ENCODE measurements at regions not wholly inside any gene's neighbourhood (a gene's known extent, or its start where the extent isn't known, plus 50 kb on each side); places are given as distances from the start of the nearest gene placed in this dataset.
A peak's percentile ranks its signal among the peaks of the same experiment; 100 is the strongest.

DNA sequence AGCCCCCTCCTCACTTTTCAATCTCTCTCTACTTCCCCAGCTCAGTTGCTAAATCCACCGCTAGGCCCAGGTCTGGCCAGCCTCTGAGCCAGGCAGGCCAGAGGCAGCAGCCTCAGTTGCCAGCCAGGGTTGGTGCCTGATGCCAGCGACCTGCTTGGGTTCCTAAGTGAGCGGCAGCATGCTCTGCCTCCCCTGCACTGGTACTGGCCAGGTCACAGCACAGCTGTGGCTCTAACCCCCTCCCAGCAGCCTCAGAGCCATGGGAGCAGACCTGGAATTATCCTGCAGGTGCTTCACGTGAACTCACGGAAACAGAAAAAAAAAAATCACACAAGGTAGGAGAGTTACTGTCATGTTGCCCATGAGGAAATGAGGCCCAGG lies 82.5 kb upstream of the ATF3 start:
- no peak for DNase-seq (ENCODE audit: low read depth)

DNA sequence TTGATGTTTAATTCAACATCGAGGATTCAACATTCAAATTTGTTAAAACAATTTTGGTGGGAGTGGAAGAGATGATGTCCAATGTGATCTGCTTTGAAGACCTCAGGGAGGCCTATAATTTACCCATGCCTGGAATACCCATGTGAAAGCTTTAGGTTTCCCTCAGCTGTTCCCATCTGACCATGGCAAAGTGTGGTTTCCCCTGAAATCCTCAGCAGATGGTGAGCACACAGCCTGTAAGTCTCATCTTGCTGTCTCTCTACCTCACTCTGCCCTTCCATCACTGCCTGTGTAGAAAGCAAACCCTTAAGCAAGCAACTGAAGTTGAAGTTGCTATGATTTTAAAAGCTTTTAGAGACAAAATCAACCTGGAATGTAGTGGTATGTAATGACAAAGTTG lies 80.1 kb upstream of the ATF3 start:
- no peak for DNase-seq (ENCODE audit: low read depth)

DNA sequence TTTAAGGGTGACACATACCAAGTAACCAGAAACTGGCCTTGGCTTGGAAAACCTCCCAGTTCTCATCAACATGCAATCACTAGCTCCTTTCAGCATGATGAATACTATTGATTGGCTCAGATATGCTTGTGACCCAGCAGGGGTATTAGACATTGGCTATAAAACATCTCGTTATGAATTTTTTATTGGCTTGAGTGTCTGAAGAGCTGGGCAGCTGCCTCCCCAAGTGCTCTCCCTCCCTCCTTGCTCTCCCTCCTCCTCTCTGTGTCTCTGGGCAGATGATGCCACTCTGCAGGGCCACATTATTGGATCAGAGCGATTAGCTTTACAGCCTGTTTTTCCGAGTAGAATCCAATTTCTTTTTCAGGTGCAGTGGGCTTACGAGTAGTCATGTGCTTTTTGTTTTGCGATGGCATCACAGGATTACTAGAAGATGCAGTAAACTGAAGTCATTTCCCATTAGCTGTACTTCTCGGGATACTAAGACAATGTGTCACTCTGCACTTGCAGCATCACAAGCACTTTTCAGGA lies 79.3 kb upstream of the ATF3 start:
- DNase-seq (ENCODE audit: low read depth), result peak; percentile 93

DNA sequence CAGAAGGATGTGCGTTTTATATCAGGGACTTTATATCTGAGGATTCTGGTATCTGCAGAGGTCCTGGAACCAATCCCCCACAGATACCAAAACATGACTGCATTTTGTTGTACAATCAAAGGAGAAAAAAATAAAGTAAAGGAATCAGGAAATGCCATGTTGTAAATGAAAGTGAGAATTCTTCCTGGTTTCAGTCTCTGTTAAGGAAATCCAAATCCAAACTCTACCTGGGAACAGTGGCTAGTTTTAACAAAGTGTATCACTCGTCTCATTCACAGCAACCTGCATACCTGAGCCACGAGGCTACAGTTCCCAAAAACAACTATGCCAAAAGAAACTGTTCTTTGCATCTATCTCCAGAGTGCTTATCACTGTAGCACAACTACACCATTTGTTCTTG lies 77.3 kb upstream of the ATF3 start:
- no peak for DNase-seq (ENCODE audit: low read depth)

DNA sequence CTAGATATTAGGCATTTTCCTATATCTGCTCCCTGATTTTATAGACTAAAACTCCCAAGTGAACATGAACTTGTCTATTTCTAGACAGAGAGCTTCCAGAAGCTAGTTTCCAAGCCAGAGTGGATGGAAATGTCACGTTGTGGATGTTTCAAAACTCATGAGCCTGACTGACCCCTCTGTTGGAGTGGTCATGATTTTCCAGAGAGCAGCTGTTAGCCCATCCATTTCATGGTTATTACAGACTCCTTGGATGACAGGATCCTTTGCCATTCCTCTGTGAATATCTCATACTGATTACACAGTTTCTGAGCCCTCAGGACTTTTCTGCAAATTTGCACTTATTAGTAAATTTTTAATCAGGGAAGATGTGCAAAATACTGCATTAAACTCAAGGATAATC lies 76.8 kb upstream of the ATF3 start:
- no peak for DNase-seq (ENCODE audit: low read depth)

DNA sequence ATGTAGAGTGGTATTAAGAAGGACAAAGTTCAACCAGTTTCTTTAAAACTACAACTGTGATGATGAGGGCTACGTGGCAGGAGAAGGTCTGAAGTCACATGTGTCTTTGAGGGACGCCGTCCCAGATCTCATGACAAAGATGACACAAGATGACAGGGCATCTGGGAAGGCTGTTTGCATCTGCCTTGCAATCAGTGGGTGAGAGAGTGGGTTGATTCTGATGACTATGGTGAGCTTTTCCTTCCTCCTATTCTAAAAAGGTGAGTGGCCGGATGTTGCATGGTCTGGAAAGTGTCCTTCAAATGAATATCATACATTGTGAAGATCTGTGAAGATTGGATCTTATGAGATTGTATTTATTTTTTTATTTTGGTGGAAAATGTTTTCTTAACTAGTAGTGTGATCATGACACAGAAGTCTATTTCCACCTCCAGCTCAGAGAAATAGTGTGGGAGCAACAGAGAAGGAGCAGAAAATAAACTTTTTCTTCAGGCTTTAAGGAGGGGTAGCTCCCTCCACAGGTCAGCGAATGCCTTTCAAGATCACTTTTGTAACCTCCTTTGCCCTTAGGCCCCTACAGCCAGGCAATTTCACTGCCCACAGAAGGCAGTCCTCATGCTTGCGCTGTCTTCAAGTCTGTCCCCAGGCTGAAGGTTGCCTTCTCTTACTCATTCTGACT lies 76.0 kb upstream of the ATF3 start:
- no peak for DNase-seq (ENCODE audit: low read depth)

DNA sequence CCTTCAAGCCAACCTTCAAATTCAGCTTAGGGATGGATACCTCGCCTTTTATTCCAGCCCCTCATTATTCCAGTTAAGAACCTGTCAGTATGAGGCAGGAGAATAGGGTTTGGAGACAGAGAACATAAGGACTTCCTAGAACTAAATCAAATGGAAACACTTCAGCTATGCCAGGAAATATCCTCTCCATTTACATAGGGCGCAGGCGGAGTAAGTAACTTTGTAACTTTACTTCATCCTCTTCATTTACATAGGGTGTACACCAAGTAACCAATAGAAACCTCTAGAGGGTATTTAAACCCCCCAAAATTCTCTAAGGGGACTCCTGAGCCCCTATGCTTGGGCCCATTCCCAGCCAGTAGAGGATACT lies 75.4 kb upstream of the ATF3 start:
- no peak for DNase-seq (ENCODE audit: low read depth)

DNA sequence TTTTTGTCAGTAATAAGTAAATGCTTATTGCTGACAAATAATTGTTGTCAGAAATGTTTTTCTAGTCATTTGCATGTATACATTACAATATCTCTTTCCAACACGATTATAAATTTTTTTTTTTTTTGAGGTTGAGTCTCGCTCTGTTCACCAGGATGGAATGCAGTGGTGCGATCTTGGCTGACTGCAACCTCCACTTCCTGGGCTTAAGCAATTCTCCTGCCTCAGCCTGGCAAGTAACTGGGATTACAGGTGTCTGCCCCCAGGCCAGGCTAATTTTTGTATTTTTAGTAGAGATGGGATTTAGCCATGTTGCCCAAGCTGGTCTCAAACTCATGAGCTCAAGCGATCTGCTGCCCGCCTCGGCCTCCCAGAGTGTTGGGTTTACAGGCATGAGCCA lies 72.0 kb upstream of the ATF3 start:
- no peak for DNase-seq (ENCODE audit: low read depth)

DNA sequence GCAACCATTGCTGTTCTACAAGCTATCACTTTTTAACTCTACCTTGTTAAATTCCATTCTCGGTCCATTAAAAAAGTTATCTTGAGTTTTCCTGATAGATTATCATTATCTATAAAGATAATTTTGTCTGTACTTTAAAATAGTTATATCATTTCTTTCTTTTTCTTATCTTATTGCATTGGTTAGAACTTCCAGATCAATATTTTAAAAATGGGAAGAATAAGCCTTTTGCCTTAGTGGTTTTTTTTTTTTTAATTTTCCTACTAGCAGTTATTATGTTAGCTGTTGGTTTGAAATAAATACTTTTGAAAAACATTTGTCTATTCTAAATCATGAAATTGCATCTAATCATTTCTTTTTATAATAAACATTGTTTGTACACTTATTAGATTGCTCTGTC lies 71.0 kb upstream of the ATF3 start:
- DNase-seq (ENCODE audit: low read depth), result no peak

DNA sequence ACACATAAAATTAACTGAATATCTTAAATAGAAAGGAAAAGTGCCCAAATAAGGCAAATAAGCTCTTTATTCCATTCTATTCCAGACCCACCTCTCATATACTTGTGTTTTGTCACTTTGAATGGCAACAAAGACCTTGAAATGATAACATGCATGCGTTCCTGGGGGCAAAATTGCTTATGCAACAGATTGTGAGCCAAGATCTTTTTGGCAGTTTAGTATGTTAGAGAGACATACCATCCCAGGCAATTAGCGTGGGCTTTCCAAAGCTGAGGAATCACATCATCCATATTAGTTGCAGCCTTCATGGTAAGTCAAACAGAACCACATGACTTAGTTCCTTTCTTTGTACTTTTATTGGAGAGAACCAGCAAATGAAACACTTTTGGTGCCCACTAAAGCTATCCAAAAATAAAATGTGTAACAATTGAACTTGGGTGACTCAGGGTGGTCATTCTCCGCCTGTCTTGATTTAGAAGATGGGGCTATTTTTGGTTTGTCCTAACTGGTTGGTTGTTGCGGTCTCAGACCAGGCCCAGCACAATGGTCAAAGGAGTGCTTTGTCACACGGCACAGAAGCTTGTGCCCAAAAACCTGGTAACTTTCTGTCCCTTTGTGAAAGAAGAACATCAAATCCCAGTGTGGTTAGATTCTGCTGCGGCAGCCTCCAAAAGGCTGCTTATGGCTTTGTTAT lies 68.7 kb upstream of the ATF3 start:
- no peak for DNase-seq (ENCODE audit: low read depth)

DNA sequence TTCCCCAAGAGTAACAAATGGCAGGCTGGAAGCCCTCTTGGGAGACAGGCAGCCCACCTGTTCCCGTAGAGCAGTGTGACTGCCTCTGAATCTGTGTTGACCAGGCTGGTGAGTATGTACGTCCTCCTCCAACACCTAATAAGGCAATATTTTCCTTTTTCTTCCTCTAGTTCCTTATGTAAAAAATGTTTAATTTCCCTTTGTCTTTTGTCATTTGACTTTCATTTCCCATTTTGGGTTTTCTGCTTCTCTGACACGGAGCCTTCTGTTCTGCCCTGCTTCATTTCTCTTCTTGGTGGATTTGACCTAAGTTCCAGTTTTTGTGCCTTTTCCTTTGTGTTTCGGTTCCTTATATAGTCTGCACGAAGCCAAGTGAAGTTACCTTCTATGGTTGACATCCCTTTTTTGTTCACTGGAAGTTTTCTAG lies 65.8 kb upstream of the ATF3 start:
- no peak for DNase-seq (ENCODE audit: low read depth)

DNA sequence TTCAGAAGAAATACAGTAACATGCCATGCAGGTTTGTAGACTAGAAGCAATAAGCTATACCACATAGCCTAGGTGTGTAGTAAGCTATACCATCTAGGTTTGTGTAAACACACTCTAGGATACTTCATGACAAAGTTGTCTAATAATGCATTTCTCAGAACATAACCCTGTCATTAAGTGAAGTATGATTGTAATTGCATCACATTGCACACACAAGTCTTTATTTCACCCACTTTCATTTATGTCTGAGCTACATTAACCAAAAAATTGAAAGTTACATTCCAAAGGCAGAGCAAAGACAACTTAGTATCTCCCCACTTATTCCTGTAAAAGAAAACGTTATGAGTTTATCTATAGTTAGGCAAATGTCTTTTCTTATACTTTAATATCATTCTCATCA lies 64.5 kb upstream of the ATF3 start:
- no peak for DNase-seq (ENCODE audit: low read depth)

DNA sequence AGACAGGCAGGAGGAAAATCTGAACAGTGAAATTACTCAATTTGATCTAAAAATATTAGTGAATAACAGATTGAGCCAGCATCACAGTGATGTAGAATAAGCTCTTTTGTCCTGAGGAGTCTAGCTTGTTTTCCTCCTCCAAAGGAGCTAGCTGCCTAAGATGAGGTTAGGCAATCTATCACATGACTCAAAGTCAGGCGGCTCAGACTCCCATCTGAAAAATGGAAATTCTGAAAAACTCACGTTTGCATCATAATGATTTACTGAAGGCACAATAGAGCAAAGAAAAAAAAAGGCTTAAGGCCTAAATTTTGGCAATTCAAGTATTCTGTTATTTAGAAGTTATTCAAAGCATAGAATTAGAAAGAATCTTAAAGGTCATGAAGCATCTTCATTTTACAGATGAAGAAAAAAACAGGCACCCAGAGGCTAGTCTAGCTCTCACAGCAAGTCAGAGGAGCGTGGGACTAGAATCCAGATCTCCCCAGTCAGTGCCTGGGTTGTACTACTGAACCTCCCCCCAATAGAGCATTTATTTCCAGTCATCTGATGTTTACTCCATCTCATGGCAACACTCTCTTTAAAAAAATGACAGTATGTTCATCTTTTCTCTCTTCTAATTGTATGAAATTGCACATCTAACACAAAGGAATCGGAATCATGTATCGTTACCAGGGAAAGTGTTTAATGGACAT lies 62.5 kb upstream of the ATF3 start:
- DNase-seq (ENCODE audit: low read depth), result peak; percentile 87

DNA sequence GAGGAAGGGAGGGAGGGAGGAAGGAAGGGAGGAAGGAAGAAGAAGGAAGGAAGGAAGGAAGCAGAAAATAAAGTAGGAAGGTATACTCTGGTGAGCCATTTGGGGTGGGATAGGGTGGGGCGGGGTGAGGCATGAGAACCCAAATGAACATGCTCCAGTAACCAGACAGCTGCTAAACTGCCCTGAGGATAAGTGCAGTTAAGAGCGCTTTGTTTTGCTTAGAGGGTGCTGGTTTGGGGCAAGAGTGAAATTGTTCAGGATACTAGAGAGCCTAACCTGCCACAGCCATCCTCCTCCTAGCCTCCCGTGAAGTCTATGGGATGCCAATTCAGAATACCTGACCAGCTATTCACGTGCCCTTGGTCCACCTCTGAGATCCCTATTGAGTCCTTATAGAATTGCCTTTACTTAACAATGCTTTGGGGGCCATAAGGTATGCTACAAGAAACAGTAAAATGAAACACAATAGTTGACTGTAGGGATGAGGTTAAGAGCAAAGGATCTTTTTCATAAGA lies 59.0 kb upstream of the ATF3 start:
- DNase-seq (ENCODE audit: low read depth), result no peak

DNA sequence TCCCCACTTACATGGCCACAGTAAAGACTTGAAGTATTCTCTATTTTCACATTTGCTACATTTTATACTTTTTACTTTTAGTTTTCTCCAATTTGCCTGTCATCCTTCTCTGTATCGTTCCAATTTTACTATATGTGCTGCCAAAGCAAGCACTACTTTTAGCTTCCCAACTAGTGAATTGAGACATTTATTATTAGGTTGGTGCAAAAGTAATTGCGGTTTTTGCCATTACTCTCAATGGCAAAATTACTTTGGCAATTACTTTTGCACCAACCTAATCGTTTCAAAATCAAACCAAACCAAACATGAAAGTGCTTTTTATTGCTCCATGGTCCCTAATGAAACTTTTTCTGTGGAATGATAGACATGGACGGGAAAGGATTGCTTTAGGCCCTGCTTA lies 56.6 kb upstream of the ATF3 start:
- no peak for DNase-seq (ENCODE audit: low read depth)

DNA sequence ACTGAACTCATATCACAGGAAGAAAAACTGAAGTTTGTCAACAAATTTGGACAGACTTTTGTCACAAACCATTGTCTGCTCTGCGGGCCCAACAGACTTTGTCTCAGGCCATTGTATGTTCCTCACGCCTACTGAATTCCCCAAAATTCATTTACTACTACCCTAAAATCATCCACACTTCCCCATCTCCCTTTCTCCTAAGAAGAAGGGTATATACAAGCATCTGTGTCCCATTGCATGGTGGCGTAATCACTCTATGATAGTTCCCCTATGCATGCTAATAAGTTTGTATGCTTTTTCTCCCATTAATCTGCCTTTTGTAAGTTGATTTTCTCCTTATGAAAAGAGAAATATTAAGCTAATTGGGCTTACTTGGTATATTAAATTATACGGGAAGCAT lies 54.9 kb upstream of the ATF3 start:
- DNase-seq (ENCODE audit: low read depth), result no peak

DNA sequence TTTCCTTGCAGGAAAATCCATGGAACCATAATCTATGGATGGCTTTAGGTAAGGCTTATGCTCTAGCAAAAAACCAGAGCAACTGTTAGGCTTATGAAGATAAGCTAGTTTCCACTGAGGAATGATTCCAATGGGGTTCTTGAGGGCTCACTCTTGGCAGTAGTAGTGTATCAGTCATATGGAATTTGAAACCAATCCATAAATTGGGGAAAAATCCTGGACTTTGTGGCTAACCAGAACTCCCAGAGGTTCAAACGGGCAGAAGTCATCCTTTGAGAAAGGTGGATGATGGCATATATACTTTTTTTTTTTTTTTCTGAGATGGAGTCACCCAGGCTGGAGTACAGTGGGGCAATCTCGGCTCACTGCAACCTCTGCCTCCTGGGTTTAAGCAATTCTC lies 54.2 kb upstream of the ATF3 start:
- peak; percentile 75 for DNase-seq (ENCODE audit: low read depth)

DNA sequence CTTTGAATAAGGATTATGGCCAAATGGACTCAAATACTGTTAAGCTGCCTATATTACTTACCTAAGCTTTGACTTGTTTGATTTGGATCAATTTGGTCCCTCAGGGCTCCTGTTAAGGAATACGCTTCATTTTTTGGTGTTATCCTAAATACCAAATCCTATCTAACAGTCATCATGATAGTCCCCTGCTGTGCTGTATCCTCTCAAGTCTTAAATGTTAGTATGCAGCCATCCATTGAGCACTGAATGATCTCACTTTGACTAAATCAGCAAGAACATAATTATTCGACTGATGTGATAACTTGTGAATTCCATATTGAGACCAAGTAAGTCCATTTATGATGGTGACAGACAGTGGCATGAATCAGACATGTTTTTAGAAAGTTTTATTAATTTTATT lies 53.1 kb upstream of the ATF3 start:
- DNase-seq (ENCODE audit: low read depth), result no peak

DNA sequence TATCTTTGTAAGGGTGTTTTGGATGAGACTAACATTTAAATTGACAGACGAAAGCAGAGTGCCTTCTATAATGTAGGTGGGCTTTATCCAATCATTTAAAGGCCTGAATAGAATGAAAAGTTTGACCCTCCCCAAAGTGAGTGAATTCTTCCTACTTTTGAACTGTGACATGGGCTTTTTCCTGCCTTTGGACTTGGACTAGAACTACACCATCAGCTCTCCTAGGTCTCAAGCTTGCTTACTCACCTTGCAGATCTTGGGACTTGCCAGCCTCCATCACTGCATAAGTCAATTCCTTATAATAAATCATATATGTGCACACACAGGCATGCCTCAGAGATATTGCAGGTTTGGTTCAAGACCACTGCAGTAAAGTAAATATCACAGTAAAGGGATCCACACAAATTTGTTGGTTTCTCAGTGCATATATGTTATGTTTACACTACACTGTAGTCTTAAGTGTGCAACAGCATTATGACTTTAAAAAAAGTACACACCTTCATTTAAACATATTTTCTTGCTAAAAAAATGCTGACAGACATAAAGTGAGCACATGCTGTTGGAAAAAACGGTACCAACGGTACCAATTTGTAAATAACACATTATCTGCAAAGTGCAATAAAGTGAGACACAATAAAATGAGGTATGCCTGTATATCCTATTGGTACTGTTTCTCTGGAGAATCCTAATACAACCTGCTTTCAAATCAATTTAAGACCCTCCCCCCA lies 51.6 kb upstream of the ATF3 start:
- DNase-seq (ENCODE audit: low read depth), result no peak

DNA sequence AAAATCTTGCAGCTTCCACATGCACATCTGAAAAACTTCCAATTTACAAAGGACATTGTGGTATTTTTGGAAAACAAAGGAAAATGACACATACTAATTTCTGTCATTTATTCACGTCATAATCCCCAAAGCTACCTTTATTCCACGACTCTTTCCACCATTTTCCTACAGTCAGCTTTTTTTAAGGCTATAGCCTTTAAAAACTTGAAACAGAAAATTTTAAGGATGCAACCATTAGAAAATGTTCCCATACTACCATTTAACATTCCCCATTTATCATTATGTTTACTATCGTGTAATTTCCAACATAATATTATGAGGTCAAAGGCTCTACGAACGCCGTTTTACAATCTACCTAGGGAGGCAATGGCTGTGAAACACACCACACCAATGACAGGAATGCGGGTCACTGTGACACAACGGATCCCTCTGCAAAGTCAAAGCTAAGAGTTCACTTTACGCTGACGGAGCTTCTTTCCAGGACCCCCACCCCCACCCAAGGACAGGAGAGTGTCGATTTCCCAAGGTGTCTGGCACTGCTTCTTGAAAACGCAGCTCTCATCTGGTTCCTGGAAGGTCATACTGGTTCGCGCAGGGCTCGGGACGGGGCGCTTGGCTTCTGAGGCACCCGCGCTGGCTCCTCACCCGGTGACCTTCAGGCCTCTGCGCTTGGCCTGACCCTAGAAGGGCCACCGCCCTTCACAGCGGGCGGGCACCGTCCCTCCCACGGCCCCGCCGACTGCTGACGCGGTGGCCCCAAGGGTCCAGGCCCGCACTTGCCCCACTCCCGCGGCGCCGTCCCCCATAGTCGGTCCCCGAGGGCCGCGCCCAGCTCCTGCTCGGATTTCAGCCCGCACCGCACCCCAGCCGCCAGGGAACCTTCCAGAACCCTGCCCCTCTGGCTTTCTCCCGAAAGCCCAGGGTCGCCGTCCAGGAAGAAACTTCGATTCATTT lies 50.5 kb upstream of the ATF3 start:
- no peak for DNase-seq (ENCODE audit: low read depth)
